Mesendoderm (in vitro differentiated cells): ENCODE measurements at regions not wholly inside any gene's neighbourhood (a gene's known extent, or its start where the extent isn't known, plus 50 kb on each side); places are given as distances from the start of the nearest gene placed in this dataset.

Experiments
- DNase-seq: peaks from one replicate; pipeline ENCODE4 v3.0.0; 2013
- H2AK5ac ChIP-seq: 2 replicates; pipeline ENCODE4 v1.6.1; 2013; ENCODE audit warnings: low read length, inconsistent platforms
- H2BK120ac ChIP-seq: 2 replicates; pipeline ENCODE4 v1.6.1; 2013; ENCODE audit warnings: low read depth, mild to moderate bottlenecking, low read length, moderate library complexity, mixed read lengths
- H2BK15ac ChIP-seq: replicated peaks from 2 replicates; pipeline ENCODE4 v1.6.1; 2013; ENCODE audit warnings: low read depth, mild to moderate bottlenecking, moderate library complexity
- H2BK5ac ChIP-seq: 2 replicates; pipeline ENCODE4 v1.6.1; 2013; ENCODE audit warnings: low read length, inconsistent platforms
- H3K18ac ChIP-seq: 2 replicates; pipeline ENCODE4 v1.6.1; 2013; ENCODE audit warnings: mild to moderate bottlenecking, low read length, mixed read lengths
- H3K23ac ChIP-seq: one replicate; pipeline ENCODE4 v1.6.1; 2013; ENCODE audit warnings: low read length
- H3K27ac ChIP-seq: 2 replicates; pipeline ENCODE4 v1.5.1; 2013; ENCODE audit warnings: low read depth, mild to moderate bottlenecking, inconsistent platforms, low read length, moderate library complexity
- H3K27me3 ChIP-seq: 2 replicates; pipeline ENCODE4 v1.6.1; 2013; ENCODE audit warnings: low read length, control low read depth, mild to moderate bottlenecking, inconsistent platforms; ENCODE audit not compliant: insufficient read depth, poor library complexity
- H3K36me3 ChIP-seq: 2 replicates; pipeline ENCODE4 v1.6.1; 2013; ENCODE audit warnings: low read length, inconsistent platforms; ENCODE audit not compliant: control insufficient read depth, insufficient read depth
- H3K4ac ChIP-seq: one replicate; pipeline ENCODE4 v1.6.1; 2013; ENCODE audit warnings: low read depth, mild to moderate bottlenecking, low read length, moderate library complexity
- H3K4me1 ChIP-seq: 2 replicates; pipeline ENCODE4 v1.6.1; 2013; ENCODE audit warnings: low read depth, low read length, inconsistent platforms; ENCODE audit not compliant: control insufficient read depth
- H3K4me2 ChIP-seq: 2 replicates; pipeline ENCODE4 v1.6.1; 2013; ENCODE audit warnings: low read length
- H3K4me3 ChIP-seq: 2 replicates; pipeline ENCODE4 v1.5.1; 2013; ENCODE audit warnings: mild to moderate bottlenecking, low read length
- H3K56ac ChIP-seq: one replicate; pipeline ENCODE4 v1.6.1; 2013; ENCODE audit warnings: low read length
- H3K79me1 ChIP-seq: 2 replicates; pipeline ENCODE4 v1.6.1; 2013; ENCODE audit warnings: low read length, inconsistent platforms
- H3K79me2 ChIP-seq: 2 replicates; pipeline ENCODE4 v1.6.1; 2013; ENCODE audit warnings: mild to moderate bottlenecking, low read length; ENCODE audit not compliant: control insufficient read depth, insufficient read depth
- H3K9ac ChIP-seq: 2 replicates; pipeline ENCODE4 v1.6.1; 2013; ENCODE audit warnings: low read length, inconsistent platforms
- H4K5ac ChIP-seq: one replicate; pipeline ENCODE4 v1.6.1; 2013; ENCODE audit warnings: low read length
- H4K8ac ChIP-seq: one replicate; pipeline ENCODE4 v1.6.1; 2013; ENCODE audit warnings: low read depth, mild to moderate bottlenecking, control low read depth, low read length, moderate library complexity
- whole genome bisulfite sequencing: extraction: QIAGEN DNeasy Blood & Tissue Kit; methylation state at CpG from one replicate; pipeline ENCODE4 v1.1.7; 2013; ENCODE audit warnings: low lambda C conversion rate, missing lambda C conversion rate; ENCODE audit not compliant: insufficient coverage; ENCODE audit errors: extremely low coverage; 5-methylcytosine and 5-hydroxymethylcytosine counted together

- Histone ChIP-seq H3K4me3 (no peak overlapping the region), H3K27ac (no peak overlapping the region), H3K18ac (no peak overlapping the region), H3K9ac (no peak overlapping the region), H4K8ac (no peak overlapping the region), H3K4ac (no peak overlapping the region), H3K79me1 (peaks cover 12% of the 10 kb centered on the region), H2BK120ac (no peak overlapping the region), H2BK5ac (no peak overlapping the region), H2AK5ac (no peak overlapping the region), H3K4me1 (no peaks in the 10 kb centered on the region), H3K36me3 (no peaks in the 10 kb centered on the region), H3K79me2 (peaks cover 15% of the 10 kb centered on the region), H3K4me2 (no peak overlapping the region), H3K23ac (no peak overlapping the region), H3K27me3 (no peaks in the 10 kb centered on the region), H2BK15ac (no peak overlapping the region), H4K5ac (no peak overlapping the region), H3K56ac (no peak overlapping the region)
- no peak for DNase-seq
These were observed 85.4 kb upstream of the SVIL start for GRCh38 chr10:29720149-29720548.

- no CpG with 5 or more reads among the region's 4 CpGs for WGBS
- Histone ChIP-seq H4K5ac (no peak overlapping the region), H3K79me2 (peaks cover 15% of the 10 kb centered on the region), H3K27ac (no peak overlapping the region), H3K36me3 (no peaks in the 10 kb centered on the region), H3K23ac (no peak overlapping the region), H3K9ac (no peak overlapping the region), H2AK5ac (no peak overlapping the region), H3K56ac (no peak overlapping the region), H2BK15ac (no peak overlapping the region), H3K4me2 (no peak overlapping the region), H3K4me3 (no peak overlapping the region), H4K8ac (no peak overlapping the region), H3K18ac (no peak overlapping the region), H3K27me3 (no peaks in the 10 kb centered on the region), H2BK120ac (no peak overlapping the region), H3K4me1 (no peaks in the 10 kb centered on the region), H3K4ac (no peak overlapping the region), H3K79me1 (peaks cover 12% of the 10 kb centered on the region), H2BK5ac (no peak overlapping the region)
- DNase-seq, result no peak
These were observed 84.5 kb upstream of the SVIL start for GRCh38 chr10:29719281-29719675.

DNA sequence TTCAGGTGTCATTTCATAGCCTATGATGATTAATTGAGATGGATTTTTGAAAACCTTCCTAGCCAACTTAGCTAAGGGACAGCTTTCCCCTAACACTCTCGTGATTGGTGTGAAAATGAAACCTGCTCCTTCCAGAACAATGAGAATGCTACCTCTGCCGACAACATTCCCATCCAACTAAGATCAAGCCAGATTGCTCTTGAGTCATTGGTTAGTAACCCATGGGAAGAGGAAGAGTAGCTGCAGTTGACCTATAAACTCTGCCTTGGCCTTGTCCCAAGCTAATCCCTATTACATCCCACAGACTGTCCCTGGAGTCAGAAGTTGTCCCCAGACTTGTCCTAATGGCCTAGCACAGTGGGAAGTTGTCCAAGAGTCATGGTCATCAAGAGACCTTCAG lies 80.5 kb upstream of the SVIL start:
- Histone ChIP-seq H3K4ac (no peak overlapping the region), H3K4me3 (no peak overlapping the region), H2BK120ac (no peak overlapping the region), H3K18ac (no peak overlapping the region), H2BK5ac (no peak overlapping the region), H2AK5ac (no peak overlapping the region), H3K4me2 (no peak overlapping the region), H2BK15ac (no peak overlapping the region), H4K5ac (no peak overlapping the region), H3K36me3 (no peaks in the 10 kb centered on the region), H3K27me3 (no peaks in the 10 kb centered on the region), H3K9ac (no peak overlapping the region), H3K79me2 (peaks cover 6% of the 10 kb centered on the region), H3K27ac (no peak overlapping the region), H3K4me1 (no peaks in the 10 kb centered on the region), H3K23ac (no peak overlapping the region), H4K8ac (no peak overlapping the region), H3K56ac (no peak overlapping the region), H3K79me1 (peaks cover 7% of the 10 kb centered on the region)
- no CpG with 5 or more reads among the region's 2 CpGs for WGBS
- no peak for DNase-seq

GRCh38 chr10:29714096-29714874 lies 79.5 kb upstream of the SVIL start:
- H3K56ac ChIP-seq, result no peak overlapping the region
- no peak overlapping the region for H2BK120ac ChIP-seq
- no CpG with 5 or more reads among the region's 9 CpGs for WGBS
- peaks cover 7% of the 10 kb centered on the region for H3K79me1 ChIP-seq
- no peak overlapping the region for H3K9ac ChIP-seq
- H3K4ac ChIP-seq, result no peak overlapping the region
- H4K8ac ChIP-seq, result no peak overlapping the region
- DNase-seq, result no peak
- H3K18ac ChIP-seq, result no peak overlapping the region
- no peaks in the 10 kb centered on the region for H3K27me3 ChIP-seq
- H3K4me1 ChIP-seq, result no peaks in the 10 kb centered on the region
- H3K23ac ChIP-seq, result no peak overlapping the region
- H3K79me2 ChIP-seq, result peaks cover 5% of the 10 kb centered on the region
- no peak overlapping the region for H3K27ac ChIP-seq
- no peak overlapping the region for H2BK5ac ChIP-seq
- no peak overlapping the region for H2BK15ac ChIP-seq
- no peak overlapping the region for H4K5ac ChIP-seq
- H3K4me3 ChIP-seq, result no peak overlapping the region
- no peak overlapping the region for H2AK5ac ChIP-seq
- H3K36me3 ChIP-seq, result no peaks in the 10 kb centered on the region
- H3K4me2 ChIP-seq, result no peak overlapping the region

DNA sequence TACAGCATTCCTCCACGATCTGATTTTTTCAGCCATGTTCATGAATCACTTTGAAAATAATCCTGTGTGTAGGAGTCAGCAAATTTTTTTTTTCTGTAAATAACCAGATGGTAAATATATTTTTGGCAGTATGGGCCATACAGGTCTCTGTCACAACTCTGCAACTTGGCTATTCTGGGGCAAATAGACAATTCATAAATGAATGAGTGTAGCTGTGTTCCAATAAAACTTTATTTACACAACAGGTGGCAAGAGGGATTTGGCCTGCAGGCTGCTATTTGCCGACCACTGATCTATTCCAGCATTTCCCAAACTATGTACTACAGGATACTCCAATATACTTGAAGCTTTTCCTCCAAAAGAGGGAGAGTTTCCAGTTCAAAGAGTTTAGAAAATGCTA lies 78.7 kb upstream of the SVIL start:
- Histone ChIP-seq H3K4me3 (no peak overlapping the region), H4K8ac (no peak overlapping the region), H3K4me1 (no peaks in the 10 kb centered on the region), H3K18ac (no peak overlapping the region), H3K79me2 (peaks cover 3% of the 10 kb centered on the region), H4K5ac (no peak overlapping the region), H2BK5ac (no peak overlapping the region), H3K79me1 (peaks cover 5% of the 10 kb centered on the region), H3K56ac (no peak overlapping the region), H3K4ac (no peak overlapping the region), H3K36me3 (no peaks in the 10 kb centered on the region), H3K27me3 (no peaks in the 10 kb centered on the region), H2BK15ac (no peak overlapping the region), H3K4me2 (no peak overlapping the region), H3K27ac (no peak overlapping the region), H3K9ac (no peak overlapping the region), H2AK5ac (no peak overlapping the region), H3K23ac (no peak overlapping the region), H2BK120ac (no peak overlapping the region)
- no peak for DNase-seq
- whole genome bisulfite sequencing, result no CpG with 5 or more reads among the region's 2 CpGs

GRCh38 chr10:29712108-29712507 lies 77.3 kb upstream of the SVIL start:
- H2BK5ac ChIP-seq, result no peak overlapping the region
- no peak overlapping the region for H3K18ac ChIP-seq
- no peak overlapping the region for H2AK5ac ChIP-seq
- H2BK15ac ChIP-seq, result no peak overlapping the region
- no peak overlapping the region for H4K8ac ChIP-seq
- no peak overlapping the region for H3K4me2 ChIP-seq
- no peak overlapping the region for H3K27ac ChIP-seq
- no peak overlapping the region for H3K56ac ChIP-seq
- H3K4ac ChIP-seq, result no peak overlapping the region
- DNase-seq, result peak; percentile 74
- H3K4me3 ChIP-seq, result no peak overlapping the region
- peaks cover 3% of the 10 kb centered on the region for H3K79me2 ChIP-seq
- no peaks in the 10 kb centered on the region for H3K27me3 ChIP-seq
- H3K23ac ChIP-seq, result no peak overlapping the region
- H3K36me3 ChIP-seq, result no peaks in the 10 kb centered on the region
- H3K4me1 ChIP-seq, result no peaks in the 10 kb centered on the region
- H3K79me1 ChIP-seq, result peaks cover 5% of the 10 kb centered on the region
- H3K9ac ChIP-seq, result no peak overlapping the region
- no peak overlapping the region for H4K5ac ChIP-seq
- no CpG with 5 or more reads among the region's 7 CpGs for WGBS
- no peak overlapping the region for H2BK120ac ChIP-seq
